ENCODE measurements at regions not wholly inside any gene's neighbourhood (a gene's known extent, or its start where the extent isn't known, plus 50 kb on each side); places are given as distances from the start of the nearest gene placed in this dataset.

DNA sequence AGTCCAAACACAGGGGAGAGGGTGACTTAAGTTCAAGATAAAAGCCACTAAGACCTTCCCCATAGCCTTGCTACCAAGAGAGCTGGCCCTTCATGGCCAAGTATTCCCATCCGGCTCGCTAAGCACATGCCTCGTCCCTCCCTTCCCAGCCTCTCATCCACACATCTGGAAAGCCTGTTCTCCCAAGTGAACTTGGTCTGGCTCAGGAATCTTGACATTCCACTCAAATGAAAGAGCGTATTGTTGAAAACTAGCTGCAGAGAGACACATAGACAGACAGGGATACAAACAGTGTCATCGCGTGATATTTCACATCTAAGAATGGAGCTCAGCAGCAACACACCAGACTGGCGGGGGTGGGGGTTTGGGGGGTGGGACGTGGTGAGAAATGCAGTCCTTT lies 182.8 kb upstream of the FOXQ1 start:
- ChIA-PET CTCF (interaction anchor here (0.6 kb wide), 1 partner anchor 10 kb away, joined by 3 read pairs; no protein-coding TSS in a partner anchor), POLR2A (no interaction called here)
- TF ChIP-seq ZNF48 (tag by site-specific recombination; IDR thresholded peaks at IDR 0.05): no peak
- TF ChIP-seq MYNN (tag by site-specific recombination; IDR thresholded peaks at IDR 0.05; ENCODE audit: borderline replicate concordance): no peak
- TF ChIP-seq ZBTB17 (tag by site-specific recombination; IDR thresholded peaks at IDR 0.05): no peak
- no peak for TF ChIP-seq ZBTB1 (tag by site-specific recombination; IDR thresholded peaks at IDR 0.05)
- TF ChIP-seq, protein P1, sequence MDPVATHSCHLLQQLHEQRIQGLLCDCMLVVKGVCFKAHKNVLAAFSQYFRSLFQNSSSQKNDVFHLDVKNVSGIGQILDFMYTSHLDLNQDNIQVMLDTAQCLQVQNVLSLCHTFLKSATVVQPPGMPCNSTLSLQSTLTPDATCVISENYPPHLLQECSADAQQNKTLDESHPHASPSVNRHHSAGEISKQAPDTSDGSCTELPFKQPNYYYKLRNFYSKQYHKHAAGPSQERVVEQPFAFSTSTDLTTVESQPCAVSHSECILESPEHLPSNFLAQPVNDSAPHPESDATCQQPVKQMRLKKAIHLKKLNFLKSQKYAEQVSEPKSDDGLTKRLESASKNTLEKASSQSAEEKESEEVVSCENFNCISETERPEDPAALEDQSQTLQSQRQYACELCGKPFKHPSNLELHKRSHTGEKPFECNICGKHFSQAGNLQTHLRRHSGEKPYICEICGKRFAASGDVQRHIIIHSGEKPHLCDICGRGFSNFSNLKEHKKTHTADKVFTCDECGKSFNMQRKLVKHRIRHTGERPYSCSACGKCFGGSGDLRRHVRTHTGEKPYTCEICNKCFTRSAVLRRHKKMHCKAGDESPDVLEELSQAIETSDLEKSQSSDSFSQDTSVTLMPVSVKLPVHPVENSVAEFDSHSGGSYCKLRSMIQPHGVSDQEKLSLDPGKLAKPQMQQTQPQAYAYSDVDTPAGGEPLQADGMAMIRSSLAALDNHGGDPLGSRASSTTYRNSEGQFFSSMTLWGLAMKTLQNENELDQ (tag by site-specific recombination; IDR thresholded peaks at IDR 0.05; ENCODE audit: low read depth): no peak
- TF ChIP-seq, protein P2, sequence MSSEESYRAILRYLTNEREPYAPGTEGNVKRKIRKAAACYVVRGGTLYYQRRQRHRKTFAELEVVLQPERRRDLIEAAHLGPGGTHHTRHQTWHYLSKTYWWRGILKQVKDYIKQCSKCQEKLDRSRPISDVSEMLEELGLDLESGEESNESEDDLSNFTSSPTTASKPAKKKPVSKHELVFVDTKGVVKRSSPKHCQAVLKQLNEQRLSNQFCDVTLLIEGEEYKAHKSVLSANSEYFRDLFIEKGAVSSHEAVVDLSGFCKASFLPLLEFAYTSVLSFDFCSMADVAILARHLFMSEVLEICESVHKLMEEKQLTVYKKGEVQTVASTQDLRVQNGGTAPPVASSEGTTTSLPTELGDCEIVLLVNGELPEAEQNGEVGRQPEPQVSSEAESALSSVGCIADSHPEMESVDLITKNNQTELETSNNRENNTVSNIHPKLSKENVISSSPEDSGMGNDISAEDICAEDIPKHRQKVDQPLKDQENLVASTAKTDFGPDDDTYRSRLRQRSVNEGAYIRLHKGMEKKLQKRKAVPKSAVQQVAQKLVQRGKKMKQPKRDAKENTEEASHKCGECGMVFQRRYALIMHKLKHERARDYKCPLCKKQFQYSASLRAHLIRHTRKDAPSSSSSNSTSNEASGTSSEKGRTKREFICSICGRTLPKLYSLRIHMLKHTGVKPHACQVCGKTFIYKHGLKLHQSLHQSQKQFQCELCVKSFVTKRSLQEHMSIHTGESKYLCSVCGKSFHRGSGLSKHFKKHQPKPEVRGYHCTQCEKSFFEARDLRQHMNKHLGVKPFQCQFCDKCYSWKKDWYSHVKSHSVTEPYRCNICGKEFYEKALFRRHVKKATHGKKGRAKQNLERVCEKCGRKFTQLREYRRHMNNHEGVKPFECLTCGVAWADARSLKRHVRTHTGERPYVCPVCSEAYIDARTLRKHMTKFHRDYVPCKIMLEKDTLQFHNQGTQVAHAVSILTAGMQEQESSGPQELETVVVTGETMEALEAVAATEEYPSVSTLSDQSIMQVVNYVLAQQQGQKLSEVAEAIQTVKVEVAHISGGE (tag by site-specific recombination; conservative IDR thresholded peaks at IDR 0.05; ENCODE audit: low read depth): no peak
- no peak for TF ChIP-seq ZNF670 (tag by site-specific recombination; IDR thresholded peaks at IDR 0.05; ENCODE audit: low read depth)
- TF ChIP-seq ZIC2 (tag by site-specific recombination; IDR thresholded peaks at IDR 0.05): no peak
- no peak for TF ChIP-seq ZNF391 (tag by site-specific recombination; IDR thresholded peaks at IDR 0.05; ENCODE audit: borderline replicate concordance, low read depth)
- TF ChIP-seq ZFP41 (tag by site-specific recombination; IDR thresholded peaks at IDR 0.05; ENCODE audit: borderline replicate concordance): no peak
- TF ChIP-seq, protein P3, sequence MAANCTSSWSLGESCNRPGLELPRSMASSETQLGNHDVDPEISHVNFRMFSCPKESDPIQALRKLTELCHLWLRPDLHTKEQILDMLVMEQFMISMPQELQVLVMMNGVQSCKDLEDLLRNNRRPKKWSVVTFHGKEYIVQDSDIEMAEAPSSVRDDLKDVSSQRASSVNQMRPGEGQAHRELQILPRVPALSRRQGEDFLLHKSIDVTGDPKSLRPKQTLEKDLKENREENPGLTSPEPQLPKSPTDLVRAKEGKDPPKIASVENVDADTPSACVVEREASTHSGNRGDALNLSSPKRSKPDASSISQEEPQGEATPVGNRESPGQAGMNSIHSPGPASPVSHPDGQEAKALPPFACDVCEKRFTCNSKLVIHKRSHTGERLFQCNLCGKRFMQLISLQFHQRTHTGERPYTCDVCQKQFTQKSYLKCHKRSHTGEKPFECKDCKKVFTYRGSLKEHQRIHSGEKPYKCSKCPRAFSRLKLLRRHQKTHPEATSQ (tag by site-specific recombination; IDR thresholded peaks at IDR 0.05): no peak
- TF ChIP-seq, protein P4, sequence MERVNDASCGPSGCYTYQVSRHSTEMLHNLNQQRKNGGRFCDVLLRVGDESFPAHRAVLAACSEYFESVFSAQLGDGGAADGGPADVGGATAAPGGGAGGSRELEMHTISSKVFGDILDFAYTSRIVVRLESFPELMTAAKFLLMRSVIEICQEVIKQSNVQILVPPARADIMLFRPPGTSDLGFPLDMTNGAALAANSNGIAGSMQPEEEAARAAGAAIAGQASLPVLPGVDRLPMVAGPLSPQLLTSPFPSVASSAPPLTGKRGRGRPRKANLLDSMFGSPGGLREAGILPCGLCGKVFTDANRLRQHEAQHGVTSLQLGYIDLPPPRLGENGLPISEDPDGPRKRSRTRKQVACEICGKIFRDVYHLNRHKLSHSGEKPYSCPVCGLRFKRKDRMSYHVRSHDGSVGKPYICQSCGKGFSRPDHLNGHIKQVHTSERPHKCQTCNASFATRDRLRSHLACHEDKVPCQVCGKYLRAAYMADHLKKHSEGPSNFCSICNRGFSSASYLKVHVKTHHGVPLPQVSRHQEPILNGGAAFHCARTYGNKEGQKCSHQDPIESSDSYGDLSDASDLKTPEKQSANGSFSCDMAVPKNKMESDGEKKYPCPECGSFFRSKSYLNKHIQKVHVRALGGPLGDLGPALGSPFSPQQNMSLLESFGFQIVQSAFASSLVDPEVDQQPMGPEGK (tag by site-specific recombination; IDR thresholded peaks at IDR 0.05): no peak
- Histone ChIP-seq H3K36me3 (ENCODE audit: control insufficient read depth in 2 of 2, insufficient read depth in 1 of 2, low read length in 2 of 2) (no peaks in the 10 kb centered on the region), H3K4me3 (ENCODE audit: low read depth, low read length) (no peak overlapping the region), H3K9me3 (ENCODE audit: control insufficient read depth, insufficient read depth, low read depth, low read length) (no peaks in the 10 kb centered on the region), H3K4me1 (ENCODE audit: control insufficient read depth, insufficient read depth, low read length) (no peaks in the 10 kb centered on the region; the same call in 1 of the 2 replicates), H3K27ac (ENCODE audit: extremely low read depth, low read depth, low read length) (no peak overlapping the region)

DNA sequence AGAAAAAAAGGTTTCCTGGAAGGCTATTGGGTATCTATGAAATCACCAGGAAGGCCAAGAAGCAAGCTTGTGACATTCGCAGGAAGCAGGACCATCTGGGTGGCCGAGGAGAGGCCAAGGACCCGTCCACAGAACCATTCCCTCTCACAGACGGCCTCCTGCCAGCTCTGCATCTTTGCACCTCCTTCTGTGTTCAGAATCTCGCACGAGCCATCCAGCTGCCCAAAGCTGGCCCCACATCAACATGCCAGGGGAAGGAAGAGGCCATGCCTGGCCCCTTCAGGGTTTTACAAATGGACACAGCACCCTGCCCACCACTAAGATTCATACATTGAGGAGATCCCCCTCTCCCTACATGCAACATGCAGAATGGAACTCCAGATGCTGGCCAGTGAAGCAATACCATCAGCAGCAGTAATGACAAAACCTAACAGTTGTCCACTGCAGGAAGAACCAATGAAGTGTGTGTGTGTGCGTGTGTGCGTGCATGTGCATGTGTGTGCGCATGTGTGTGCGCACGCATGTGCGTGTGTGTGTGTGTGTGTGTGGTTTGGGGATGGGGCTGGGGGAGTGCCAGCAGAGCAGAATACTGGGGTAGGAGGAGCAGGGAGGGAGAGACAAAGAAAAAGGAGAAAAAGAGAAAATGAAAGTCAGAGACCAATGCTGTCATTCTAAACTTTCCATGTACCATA lies 184.2 kb upstream of the FOXQ1 start:
- Histone ChIP-seq H3K4me1 (ENCODE audit: control insufficient read depth, insufficient read depth, low read length) (no peaks in the 10 kb centered on the region; the same call in 1 of the 2 replicates), H3K27ac (ENCODE audit: extremely low read depth, low read depth, low read length) (no peak overlapping the region), H3K9me3 (ENCODE audit: control insufficient read depth, insufficient read depth, low read depth, low read length) (no peaks in the 10 kb centered on the region), H3K4me3 (ENCODE audit: low read depth, low read length) (no peak overlapping the region), H3K36me3 (ENCODE audit: control insufficient read depth in 2 of 2, insufficient read depth in 1 of 2, low read length in 2 of 2) (no peaks in the 10 kb centered on the region)
- CTCF ChIA-PET: no interaction called here
- no peak for TF ChIP-seq SALL2 (tag by site-specific recombination; IDR thresholded peaks at IDR 0.05; ENCODE audit: borderline replicate concordance)
- TF ChIP-seq, protein P5, sequence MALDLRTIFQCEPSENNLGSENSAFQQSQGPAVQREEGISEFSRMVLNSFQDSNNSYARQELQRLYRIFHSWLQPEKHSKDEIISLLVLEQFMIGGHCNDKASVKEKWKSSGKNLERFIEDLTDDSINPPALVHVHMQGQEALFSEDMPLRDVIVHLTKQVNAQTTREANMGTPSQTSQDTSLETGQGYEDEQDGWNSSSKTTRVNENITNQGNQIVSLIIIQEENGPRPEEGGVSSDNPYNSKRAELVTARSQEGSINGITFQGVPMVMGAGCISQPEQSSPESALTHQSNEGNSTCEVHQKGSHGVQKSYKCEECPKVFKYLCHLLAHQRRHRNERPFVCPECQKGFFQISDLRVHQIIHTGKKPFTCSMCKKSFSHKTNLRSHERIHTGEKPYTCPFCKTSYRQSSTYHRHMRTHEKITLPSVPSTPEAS (tag by site-specific recombination; IDR thresholded peaks at IDR 0.05): peak; percentile 95
- POLR2A ChIA-PET: no interaction called here
